ENCODE measurements at regions not wholly inside any gene's neighbourhood (a gene's known extent, or its start where the extent isn't known, plus 50 kb on each side); places are given as distances from the start of the nearest gene placed in this dataset.

GRCh38 chr2:238986491-238987351, 138.8 kb downstream of the TWIST2 start:
- H3K4me1 Mint-ChIP-seq (ENCODE audit: unreplicated experiment) = no peaks in the 10 kb centered on the region

GRCh38 chr2:238987352-238987981, 139.6 kb downstream of the TWIST2 start:
- Mint-ChIP-seq H3K4me3 (no peak overlapping the region), H3K27me3 (no peaks in the 10 kb centered on the region), H3K27ac (no peak overlapping the region), H3K36me3 (no peaks in the 10 kb centered on the region), H3K9me3 (peaks cover 6% of the 10 kb centered on the region), H3K4me1 (ENCODE audit: unreplicated experiment) (no peaks in the 10 kb centered on the region)
- DNase-seq (ENCODE audit: extremely low spot score, unreplicated experiment) = no peak
- TF ChIP-seq CTCF (conservative IDR thresholded peaks at IDR 0.05) = no peak

More at GRCh38 chr2:238986491-238987351, 138.8 kb downstream of the TWIST2 start:
- Mint-ChIP-seq H3K9me3 (peaks cover 6% of the 10 kb centered on the region), H3K36me3 (no peaks in the 10 kb centered on the region), H3K27me3 (no peaks in the 10 kb centered on the region), H3K4me3 (no peak overlapping the region), H3K27ac (no peak overlapping the region)
- no peak for DNase-seq (ENCODE audit: extremely low spot score, unreplicated experiment)
- TF ChIP-seq CTCF (conservative IDR thresholded peaks at IDR 0.05) = no peak

- Mint-ChIP-seq H3K9me3 (peaks cover 6% of the 10 kb centered on the region), H3K4me3 (no peak overlapping the region), H3K27ac (no peak overlapping the region), H3K4me1 (ENCODE audit: unreplicated experiment) (no peaks in the 10 kb centered on the region), H3K27me3 (no peaks in the 10 kb centered on the region), H3K36me3 (no peaks in the 10 kb centered on the region)
- DNase-seq (ENCODE audit: extremely low spot score, unreplicated experiment) = no peak
- TF ChIP-seq CTCF (conservative IDR thresholded peaks at IDR 0.05) = no peak
Measured at GRCh38 chr2:238988105-238988504, 140.2 kb downstream of the TWIST2 start.

- no peak overlapping the region for H3K4me3 Mint-ChIP-seq
- H3K27ac Mint-ChIP-seq = no peak overlapping the region
- no peaks in the 10 kb centered on the region for H3K36me3 Mint-ChIP-seq
- H3K9me3 Mint-ChIP-seq = peaks cover 6% of the 10 kb centered on the region
- no peak for DNase-seq (ENCODE audit: extremely low spot score, unreplicated experiment)
- no peak for TF ChIP-seq CTCF (conservative IDR thresholded peaks at IDR 0.05)
- no peaks in the 10 kb centered on the region for H3K4me1 Mint-ChIP-seq (ENCODE audit: unreplicated experiment)
- H3K27me3 Mint-ChIP-seq = no peaks in the 10 kb centered on the region
Measured at GRCh38 chr2:238988752-238989151, 140.9 kb downstream of the TWIST2 start.

- Mint-ChIP-seq H3K27ac (no peak overlapping the region), H3K9me3 (peaks cover 12% of the 10 kb centered on the region), H3K4me1 (ENCODE audit: unreplicated experiment) (no peaks in the 10 kb centered on the region), H3K27me3 (no peaks in the 10 kb centered on the region), H3K4me3 (no peak overlapping the region), H3K36me3 (no peaks in the 10 kb centered on the region)
- no peak for DNase-seq (ENCODE audit: extremely low spot score, unreplicated experiment)
- TF ChIP-seq CTCF (conservative IDR thresholded peaks at IDR 0.05) = no peak
Measured at GRCh38 chr2:238989484-238989883, 141.6 kb downstream of the TWIST2 start.

Data from type B pancreatic cell (in vitro differentiated cells).